SJCRH30 (cell line): ENCODE measurements at regions not wholly inside any gene's neighbourhood (a gene's known extent, or its start where the extent isn't known, plus 50 kb on each side); places are given as distances from the start of the nearest gene placed in this dataset.
"Not testable (repeated sequence)": the region's sequence is repeated elsewhere in the genome, so short reads cannot be mapped to it uniquely, and the experiment has no call there.

ENCODE experiments used
- DNase-seq, 2 experiments: peaks; one replicate each; pipeline ENCODE4 v3.0.0-alpha.2; 2015 to 2020
- H3K27ac ChIP-seq: fragments of 250-450 bp; sonication (Bioruptor Pico); 2 replicates; pipeline ENCODE4 v1.5.1; 2020; ENCODE audit warnings: mild to moderate bottlenecking, moderate library complexity
- H3K27me3 ChIP-seq: fragments of 250-450 bp; sonication (Bioruptor Pico); 2 replicates; pipeline ENCODE4 v1.5.1; 2020; ENCODE audit warnings: mild to moderate bottlenecking, moderate library complexity
- H3K36me3 ChIP-seq: fragments of 250-450 bp; sonication (Bioruptor Pico); 2 replicates; pipeline ENCODE4 v1.5.1; 2020; ENCODE audit warnings: mild to moderate bottlenecking, moderate library complexity
- H3K4me1 ChIP-seq: fragments of 250-450 bp; sonication (Bioruptor Pico); 2 replicates; pipeline ENCODE4 v1.5.1; 2020; ENCODE audit warnings: mild to moderate bottlenecking, moderate library complexity
- H3K4me3 ChIP-seq: fragments of 250-450 bp; sonication (Bioruptor Pico); 2 replicates; pipeline ENCODE4 v1.5.1; 2020; ENCODE audit warnings: mild to moderate bottlenecking, moderate library complexity
- H3K9me3 ChIP-seq: fragments of 250-450 bp; sonication (Bioruptor Pico); replicated peaks from 2 replicates; pipeline ENCODE4 v1.5.1; 2020; ENCODE audit warnings: mild to moderate bottlenecking, moderate library complexity

GRCh38 chr1:70720521-70720920 lies 309.5 kb downstream of the CTH start:
- Histone ChIP-seq H3K27me3 (no peaks in the 10 kb centered on the region), H3K36me3 (no peaks in the 10 kb centered on the region), H3K27ac (no peak overlapping the region), H3K9me3 (no peaks in the 10 kb centered on the region), H3K4me1 (no peaks in the 10 kb centered on the region), H3K4me3 (no peak overlapping the region)
- no peak for DNase-seq

- Histone ChIP-seq H3K9me3 (no peaks in the 10 kb centered on the region), H3K4me1 (no peaks in the 10 kb centered on the region), H3K36me3 (no peaks in the 10 kb centered on the region), H3K27me3 (no peaks in the 10 kb centered on the region), H3K27ac (no peak overlapping the region), H3K4me3 (no peak overlapping the region)
- no peak for DNase-seq
Observed at GRCh38 chr1:70727886-70728489, 316.9 kb downstream of the CTH start.

DNA sequence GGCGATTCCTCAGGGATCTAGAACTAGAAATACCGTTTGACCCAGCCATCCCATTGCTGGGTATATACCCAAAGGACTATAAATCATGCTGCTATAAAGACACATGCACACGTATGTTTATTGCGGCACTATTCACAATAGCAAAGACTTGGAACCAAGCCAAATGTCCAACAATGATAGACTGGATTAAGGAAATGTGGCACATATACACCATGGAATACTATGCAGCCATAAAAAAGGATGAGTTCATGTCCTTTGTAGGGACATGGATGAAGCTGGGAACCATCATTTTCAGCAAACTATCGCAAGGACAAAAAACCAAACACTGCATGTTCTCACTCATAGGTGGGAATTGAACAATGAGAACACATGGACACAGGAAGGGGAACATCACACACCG lies 311.1 kb downstream of the PTGER3 start:
- not testable (repeated sequence) for DNase-seq, H3K27me3 ChIP-seq, H3K27ac ChIP-seq, H3K9me3 ChIP-seq, H3K4me3 ChIP-seq, H3K4me1 ChIP-seq, H3K36me3 ChIP-seq

- Histone ChIP-seq H3K36me3 (no peaks in the 10 kb centered on the region), H3K9me3 (no peaks in the 10 kb centered on the region), H3K4me3 (no peak overlapping the region), H3K27ac (no peak overlapping the region), H3K4me1 (no peaks in the 10 kb centered on the region), H3K27me3 (no peaks in the 10 kb centered on the region)
- no peak for DNase-seq
Observed at GRCh38 chr1:70737125-70737524, 310.5 kb downstream of the PTGER3 start.

DNA sequence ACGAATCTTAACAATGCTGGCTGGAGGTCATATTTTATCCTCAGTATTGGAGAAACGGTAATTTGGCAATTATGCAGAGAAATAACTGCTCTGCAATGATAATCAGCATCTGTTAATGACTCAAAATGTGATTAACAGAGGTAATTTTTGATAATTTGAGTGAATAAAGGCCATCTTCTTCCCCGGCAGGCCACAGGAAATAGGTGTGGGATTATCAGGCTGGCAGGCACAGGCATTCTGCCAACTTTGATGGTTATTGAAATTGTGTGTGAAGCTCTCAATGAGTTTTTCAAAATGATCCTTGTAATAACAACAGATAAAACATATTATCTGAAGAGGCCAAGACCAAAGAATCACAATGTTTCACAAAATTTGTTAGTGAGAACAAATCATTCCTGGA lies 309.0 kb downstream of the PTGER3 start:
- Histone ChIP-seq H3K27ac (no peak overlapping the region), H3K36me3 (no peaks in the 10 kb centered on the region), H3K9me3 (no peaks in the 10 kb centered on the region), H3K4me3 (no peak overlapping the region), H3K27me3 (no peaks in the 10 kb centered on the region), H3K4me1 (no peaks in the 10 kb centered on the region)
- DNase-seq: no peak

DNA sequence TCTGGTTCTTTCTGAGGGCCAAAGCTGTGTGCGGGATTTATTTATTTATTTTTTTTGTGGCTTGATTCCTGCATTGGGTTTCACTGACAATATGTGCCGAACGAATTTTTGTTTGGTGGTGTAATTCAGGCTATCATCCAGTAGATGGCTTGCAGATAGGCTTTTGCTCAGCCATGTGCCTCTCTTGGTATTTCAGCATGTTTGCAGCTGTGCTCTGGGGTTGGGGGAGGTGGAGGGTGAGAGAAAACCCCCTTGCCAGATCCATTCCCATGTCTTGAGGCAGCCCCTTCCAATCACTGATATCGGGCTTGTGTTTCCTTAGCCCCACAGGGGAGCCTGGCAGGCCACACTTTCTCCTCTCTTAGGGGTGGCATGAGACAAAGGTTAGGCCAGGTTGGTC lies 302.4 kb downstream of the PTGER3 start:
- Histone ChIP-seq H3K27ac (no peak overlapping the region), H3K27me3 (peaks cover 4% of the 10 kb centered on the region; the same call in 1 of the 2 replicates), H3K9me3 (peaks cover 3% of the 10 kb centered on the region; the same call in 1 of the 2 replicates), H3K4me1 (no peaks in the 10 kb centered on the region), H3K36me3 (no peaks in the 10 kb centered on the region), H3K4me3 (no peak overlapping the region)
- DNase-seq: peak in 1 of 2 experiments; percentile 23

GRCh38 chr1:70746062-70746461 lies 301.6 kb downstream of the PTGER3 start:
- H3K4me1 ChIP-seq, DNase-seq, H3K27me3 ChIP-seq, H3K36me3 ChIP-seq, H3K4me3 ChIP-seq, H3K27ac ChIP-seq, H3K9me3 ChIP-seq: not testable (repeated sequence)

DNA sequence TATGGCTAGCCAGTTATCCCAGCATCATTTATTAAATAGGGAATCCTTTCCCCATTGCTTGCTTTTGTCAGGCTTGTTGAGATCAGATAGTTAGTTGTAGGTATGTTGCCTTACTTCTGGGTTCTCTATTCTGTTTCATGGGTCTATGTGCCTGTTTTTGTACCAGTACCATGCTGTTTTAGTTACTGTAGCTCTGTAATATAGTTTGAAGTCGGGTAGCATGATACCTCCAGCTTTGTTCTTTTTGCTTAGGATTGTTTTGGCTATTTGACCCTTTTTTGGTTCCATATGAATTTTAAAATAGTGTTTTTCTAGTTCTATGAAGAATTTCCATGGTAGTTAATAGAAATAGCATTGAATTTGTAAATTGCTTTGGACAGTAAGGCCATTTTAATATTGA lies 300.5 kb downstream of the PTGER3 start:
- not testable (repeated sequence) for H3K27me3 ChIP-seq, H3K9me3 ChIP-seq, H3K27ac ChIP-seq, H3K4me1 ChIP-seq, H3K4me3 ChIP-seq, H3K36me3 ChIP-seq, DNase-seq

- not testable (repeated sequence) for H3K9me3 ChIP-seq, DNase-seq, H3K27me3 ChIP-seq, H3K36me3 ChIP-seq, H3K27ac ChIP-seq, H3K4me3 ChIP-seq, H3K4me1 ChIP-seq
Observed at GRCh38 chr1:70751676-70752287, 295.8 kb downstream of the PTGER3 start.

GRCh38 chr1:70754701-70755100 lies 292.9 kb downstream of the PTGER3 start:
- Histone ChIP-seq H3K9me3 (no peaks in the 10 kb centered on the region), H3K27me3 (no peaks in the 10 kb centered on the region), H3K4me1 (no peaks in the 10 kb centered on the region), H3K4me3 (no peak overlapping the region), H3K27ac (no peak overlapping the region), H3K36me3 (no peaks in the 10 kb centered on the region)
- no peak for DNase-seq

- Histone ChIP-seq H3K9me3 (no peaks in the 10 kb centered on the region), H3K27ac (no peak overlapping the region), H3K36me3 (no peaks in the 10 kb centered on the region), H3K27me3 (no peaks in the 10 kb centered on the region), H3K4me3 (no peak overlapping the region), H3K4me1 (no peaks in the 10 kb centered on the region)
- DNase-seq: no peak
Observed at GRCh38 chr1:70760154-70760553, 287.5 kb downstream of the PTGER3 start.

GRCh38 chr1:70762386-70762785 lies 285.2 kb downstream of the PTGER3 start:
- no peaks in the 10 kb centered on the region for H3K36me3 ChIP-seq
- DNase-seq: no peak
- no peaks in the 10 kb centered on the region for H3K27me3 ChIP-seq
- no peak overlapping the region for H3K4me3 ChIP-seq
- H3K27ac ChIP-seq: no peak overlapping the region
- peaks cover 2% of the 10 kb centered on the region; the same call in 1 of the 2 replicates for H3K4me1 ChIP-seq
- H3K9me3 ChIP-seq: no peaks in the 10 kb centered on the region

- H3K9me3 ChIP-seq: no peaks in the 10 kb centered on the region
- no peak overlapping the region for H3K27ac ChIP-seq
- peaks cover 4% of the 10 kb centered on the region; the same call in 1 of the 2 replicates for H3K4me1 ChIP-seq
- no peaks in the 10 kb centered on the region for H3K36me3 ChIP-seq
- no peak overlapping the region for H3K4me3 ChIP-seq
- H3K27me3 ChIP-seq: no peaks in the 10 kb centered on the region
- DNase-seq: no peak
Observed at GRCh38 chr1:70764747-70765146, 282.9 kb downstream of the PTGER3 start.

DNA sequence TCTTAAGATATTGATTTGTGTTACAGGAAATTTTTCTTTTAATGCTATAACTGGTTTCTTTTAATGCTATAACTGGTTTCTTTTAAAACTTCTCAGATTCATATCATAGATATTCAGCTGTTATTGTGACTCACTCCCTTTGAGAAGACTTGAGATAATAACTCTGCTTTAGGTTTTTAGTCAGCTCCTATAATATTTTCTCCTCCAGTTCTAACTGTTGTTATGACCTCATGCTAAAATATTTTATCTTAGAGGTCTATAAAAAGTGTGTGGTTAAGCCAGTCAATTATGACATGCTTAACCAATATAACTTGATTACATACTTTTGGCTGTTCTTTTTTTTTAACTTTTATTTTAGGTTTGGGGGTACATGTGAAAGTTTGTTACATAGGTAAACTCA lies 280.2 kb downstream of the PTGER3 start:
- Histone ChIP-seq H3K27me3 (no peaks in the 10 kb centered on the region), H3K4me1 (peaks cover 4% of the 10 kb centered on the region; the same call in 1 of the 2 replicates), H3K9me3 (no peaks in the 10 kb centered on the region), H3K4me3 (no peak overlapping the region), H3K27ac (no peak overlapping the region), H3K36me3 (no peaks in the 10 kb centered on the region)
- no peak for DNase-seq

GRCh38 chr1:70768216-70768615 lies 279.4 kb downstream of the PTGER3 start:
- H3K36me3 ChIP-seq: no peaks in the 10 kb centered on the region
- peaks cover 4% of the 10 kb centered on the region; the same call in 1 of the 2 replicates for H3K4me1 ChIP-seq
- no peaks in the 10 kb centered on the region for H3K27me3 ChIP-seq
- H3K9me3 ChIP-seq: no peaks in the 10 kb centered on the region
- H3K27ac ChIP-seq: no peak overlapping the region
- no peak overlapping the region for H3K4me3 ChIP-seq
- DNase-seq: no peak
